DMS 273 (cell line): ENCODE measurements at regions not wholly inside any gene's neighbourhood (a gene's known extent, or its start where the extent isn't known, plus 50 kb on each side); places are given as distances from the start of the nearest gene placed in this dataset.

Experiments
- DNase-seq: peaks from one replicate; lab custom pipeline; 2025; ENCODE audit not compliant: unreplicated experiment; lab: John Stamatoyannopoulos, UW

- no peak for DNase-seq
These were observed 83.6 kb upstream of the BDNF start for GRCh38 chr11:27783701-27784355.

GRCh38 chr11:27777033-27777432, 76.8 kb upstream of the BDNF start:
- DNase-seq = no peak

- DNase-seq = no peak
These were observed 73.6 kb upstream of the BDNF start for GRCh38 chr11:27773884-27774283.

GRCh38 chr11:27771516-27771915, 71.3 kb upstream of the BDNF start:
- no peak for DNase-seq

GRCh38 chr11:27770576-27770975, 70.3 kb upstream of the BDNF start:
- no peak for DNase-seq

GRCh38 chr11:27763736-27764135, 63.5 kb upstream of the BDNF start:
- no peak for DNase-seq

- no peak for DNase-seq
These were observed 61.1 kb upstream of the BDNF start for GRCh38 chr11:27761356-27761755.

GRCh38 chr11:27757953-27758352, 57.7 kb upstream of the BDNF start:
- no peak for DNase-seq

- no peak for DNase-seq
These were observed 54.1 kb upstream of the BDNF start for GRCh38 chr11:27754035-27755017.
